ENCODE measurements at regions not wholly inside any gene's neighbourhood (a gene's known extent, or its start where the extent isn't known, plus 50 kb on each side); places are given as distances from the start of the nearest gene placed in this dataset.

DNA sequence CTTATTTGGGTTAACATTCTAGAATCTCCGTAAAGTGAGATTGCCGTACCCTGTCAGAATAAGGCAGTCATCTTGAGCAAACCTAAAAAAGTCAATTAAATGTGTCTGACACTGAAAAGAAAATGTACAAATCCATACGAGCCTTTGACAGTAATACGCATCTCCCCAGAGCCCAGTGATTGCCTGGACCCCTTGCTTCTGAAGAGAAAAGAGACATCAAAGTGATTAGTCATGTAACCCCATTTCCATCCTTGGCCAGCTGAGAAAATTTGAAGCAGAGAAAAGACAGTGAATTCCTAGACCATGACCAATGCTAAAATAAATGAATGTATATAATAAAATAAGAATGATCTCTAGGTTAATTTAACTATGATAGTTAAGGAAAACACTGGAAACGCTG lies 1499.4 kb downstream of the SUCLG1 start:
- BruUV-seq (replicated peaks): no TSS peak
- ChIA-PET CTCF (no interaction called here), RAD21 (ENCODE audit: unreplicated experiment) (no interaction called here), SMC1A (ENCODE audit: uncharacterized antibody, unreplicated experiment) (no interaction called here), POLR2A (no interaction called here)
- Histone ChIP-seq H3K36me3 (ENCODE audit: control insufficient read depth in 2 of 2, insufficient read depth in 2 of 2, low read length in 1 of 2) (no peaks in the 10 kb centered on the region), H3K27ac (ENCODE audit: control insufficient read depth, insufficient read depth) (no peak overlapping the region), H3K4me3 (no peak overlapping the region), H3K9ac (ENCODE audit: control insufficient read depth, insufficient read depth, low read length) (no peak overlapping the region), H3K9me3 (replicated peaks; ENCODE audit: control insufficient read depth, insufficient read depth, low read length) (no peaks in the 10 kb centered on the region), H3K4me1 (ENCODE audit: control insufficient read depth, insufficient read depth, low read length) (no peaks in the 10 kb centered on the region), H3K4me2 (ENCODE audit: control insufficient read depth, insufficient read depth) (no peak overlapping the region), H3K27me3 (replicated peaks in 1 of 2; ENCODE audit: control insufficient read depth in 2 of 2, insufficient read depth in 2 of 2, low read length in 1 of 2) (no peaks in the 10 kb centered on the region), H4K20me1 (ENCODE audit: control insufficient read depth, insufficient read depth) (no peaks in the 10 kb centered on the region), H2AFZ (ENCODE audit: control insufficient read depth, low read depth, low read length) (no peak overlapping the region), H3K79me2 (ENCODE audit: control insufficient read depth, insufficient read depth, low read length) (no peaks in the 10 kb centered on the region)
- TF ChIP-seq FOXK2 (IDR thresholded peaks at IDR 0.05): no peak
- TF ChIP-seq, protein P1, sequence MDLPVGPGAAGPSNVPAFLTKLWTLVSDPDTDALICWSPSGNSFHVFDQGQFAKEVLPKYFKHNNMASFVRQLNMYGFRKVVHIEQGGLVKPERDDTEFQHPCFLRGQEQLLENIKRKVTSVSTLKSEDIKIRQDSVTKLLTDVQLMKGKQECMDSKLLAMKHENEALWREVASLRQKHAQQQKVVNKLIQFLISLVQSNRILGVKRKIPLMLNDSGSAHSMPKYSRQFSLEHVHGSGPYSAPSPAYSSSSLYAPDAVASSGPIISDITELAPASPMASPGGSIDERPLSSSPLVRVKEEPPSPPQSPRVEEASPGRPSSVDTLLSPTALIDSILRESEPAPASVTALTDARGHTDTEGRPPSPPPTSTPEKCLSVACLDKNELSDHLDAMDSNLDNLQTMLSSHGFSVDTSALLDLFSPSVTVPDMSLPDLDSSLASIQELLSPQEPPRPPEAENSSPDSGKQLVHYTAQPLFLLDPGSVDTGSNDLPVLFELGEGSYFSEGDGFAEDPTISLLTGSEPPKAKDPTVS (IDR thresholded peaks at IDR 0.05; ENCODE audit: low read depth, low read length): no peak
- DNase-seq (ENCODE audit: low read depth, low spot score) (no peak), FAIRE-seq (no peak), ATAC-seq (no peak)
- 65% methylated on average over 5 of the region's 5 CpGs for WGBS (ENCODE audit: insufficient coverage, insufficient replicate concordance, low lambda C conversion rate, missing lambda C conversion rate)
- in situ Hi-C loops (cut with MboI): no loop called here
- intact Hi-C loops (cut with micrococcal nuclease; ENCODE audit: unreplicated experiment): no loop called here

DNA sequence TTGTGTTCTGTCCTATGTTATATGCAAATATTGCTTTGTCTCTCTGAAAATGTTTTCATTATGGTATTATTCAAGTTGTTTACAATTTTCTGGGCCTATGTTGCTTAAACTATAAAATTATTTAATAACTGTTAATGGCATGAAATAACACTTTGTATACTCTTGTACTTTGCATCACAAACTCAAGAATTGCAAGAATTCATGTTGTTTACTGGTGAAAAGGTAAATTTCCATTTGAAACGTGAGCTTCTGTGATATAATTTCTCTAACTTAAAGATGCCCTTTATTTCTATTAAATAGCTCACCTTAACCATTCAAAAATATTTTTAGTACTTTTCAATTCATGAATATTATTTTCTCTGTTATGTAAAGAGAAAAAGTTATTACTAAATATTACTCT lies 1504.2 kb downstream of the SUCLG1 start:
- Histone ChIP-seq H3K4me3 (no peak overlapping the region), H3K9ac (ENCODE audit: control insufficient read depth, insufficient read depth, low read length) (no peak overlapping the region), H3K27ac (ENCODE audit: control insufficient read depth, insufficient read depth) (no peak overlapping the region), H3K9me3 (replicated peaks; ENCODE audit: control insufficient read depth, insufficient read depth, low read length) (no peaks in the 10 kb centered on the region), H4K20me1 (ENCODE audit: control insufficient read depth, insufficient read depth) (no peaks in the 10 kb centered on the region), H3K4me1 (ENCODE audit: control insufficient read depth, insufficient read depth, low read length) (no peaks in the 10 kb centered on the region), H3K79me2 (ENCODE audit: control insufficient read depth, insufficient read depth, low read length) (no peaks in the 10 kb centered on the region), H3K36me3 (ENCODE audit: control insufficient read depth in 2 of 2, insufficient read depth in 2 of 2, low read length in 1 of 2) (no peaks in the 10 kb centered on the region), H3K27me3 (replicated peaks in 1 of 2; ENCODE audit: control insufficient read depth in 2 of 2, insufficient read depth in 2 of 2, low read length in 1 of 2) (no peaks in the 10 kb centered on the region), H2AFZ (ENCODE audit: control insufficient read depth, low read depth, low read length) (no peak overlapping the region), H3K4me2 (ENCODE audit: control insufficient read depth, insufficient read depth) (no peak overlapping the region)
- in situ Hi-C loops (cut with MboI): no loop called here
- POLR2A ChIA-PET: no interaction called here
- no TSS peak for BruUV-seq (replicated peaks)
- CTCF ChIA-PET: no interaction called here
- FAIRE-seq (no peak), ATAC-seq (no peak), DNase-seq (ENCODE audit: low read depth, low spot score) (no peak)
- intact Hi-C loops (cut with micrococcal nuclease; ENCODE audit: unreplicated experiment): no loop called here
- RAD21 ChIA-PET (ENCODE audit: unreplicated experiment): no interaction called here
- SMC1A ChIA-PET (ENCODE audit: uncharacterized antibody, unreplicated experiment): no interaction called here
- WGBS (ENCODE audit: insufficient coverage, insufficient replicate concordance, low lambda C conversion rate, missing lambda C conversion rate): 33% methylated on average over 1 of the region's 1 CpG
- no peak for TF ChIP-seq TBL1XR1 (IDR thresholded peaks at IDR 0.05; ENCODE audit: low read depth, low read length)
- TF ChIP-seq ZBTB40 (IDR thresholded peaks at IDR 0.05; ENCODE audit: borderline replicate concordance): no peak
- TF ChIP-seq BCLAF1 (IDR thresholded peaks at IDR 0.05): no peak
- no peak for TF ChIP-seq CHD4 (IDR thresholded peaks at IDR 0.05)
- TF ChIP-seq, protein P2, sequence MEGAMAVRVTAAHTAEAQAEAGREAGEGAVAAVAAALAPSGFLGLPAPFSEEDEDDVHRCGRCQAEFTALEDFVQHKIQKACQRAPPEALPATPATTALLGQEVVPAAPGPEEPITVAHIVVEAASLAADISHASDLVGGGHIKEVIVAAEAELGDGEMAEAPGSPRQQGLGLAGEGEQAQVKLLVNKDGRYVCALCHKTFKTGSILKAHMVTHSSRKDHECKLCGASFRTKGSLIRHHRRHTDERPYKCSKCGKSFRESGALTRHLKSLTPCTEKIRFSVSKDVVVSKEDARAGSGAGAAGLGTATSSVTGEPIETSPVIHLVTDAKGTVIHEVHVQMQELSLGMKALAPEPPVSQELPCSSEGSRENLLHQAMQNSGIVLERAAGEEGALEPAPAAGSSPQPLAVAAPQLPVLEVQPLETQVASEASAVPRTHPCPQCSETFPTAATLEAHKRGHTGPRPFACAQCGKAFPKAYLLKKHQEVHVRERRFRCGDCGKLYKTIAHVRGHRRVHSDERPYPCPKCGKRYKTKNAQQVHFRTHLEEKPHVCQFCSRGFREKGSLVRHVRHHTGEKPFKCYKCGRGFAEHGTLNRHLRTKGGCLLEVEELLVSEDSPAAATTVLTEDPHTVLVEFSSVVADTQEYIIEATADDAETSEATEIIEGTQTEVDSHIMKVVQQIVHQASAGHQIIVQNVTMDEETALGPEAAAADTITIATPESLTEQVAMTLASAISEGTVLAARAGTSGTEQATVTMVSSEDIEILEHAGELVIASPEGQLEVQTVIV (IDR thresholded peaks at IDR 0.05; ENCODE audit: borderline replicate concordance, partially characterized antibody): no peak
